IMR-90 (cell line): ENCODE measurements at regions not wholly inside any gene's neighbourhood (a gene's known extent, or its start where the extent isn't known, plus 50 kb on each side); places are given as distances from the start of the nearest gene placed in this dataset.

Experiments
- ATAC-seq: fragments of 200-7000 bp; cut with Tn5 transposase; 2 replicates; pipeline ENCODE4 v1.9.1; 2020; ENCODE audit warnings: low read depth, mild to moderate bottlenecking, moderate library complexity
- BruUV-seq: library from RNA; stranded (reverse); fragments of 400-500 nt; replicated peaks from 2 replicates; lab custom pipeline; 2021; lab: Mats Ljungman, UMichigan
- CTCF ChIA-PET: fragments of 300-600 bp; formaldehyde crosslinking; extraction: SDS; loops from one replicate; lab custom pipeline; 2021; ENCODE audit warnings: antibody characterized with exemption; lab: Yijun Ruan, JAX
- POLR2A ChIA-PET: fragments of 300-600 bp; sonication (Branson Sonifier 250); formaldehyde crosslinking; loops from one replicate; lab custom pipeline; 2022; ENCODE audit warnings: antibody characterized with exemption; ENCODE audit not compliant: unreplicated experiment; lab: Charles Lee
- DNase-seq: peaks from one replicate; pipeline ENCODE4 v3.0.0; 2013
- H2AFZ ChIP-seq: replicated peaks from 2 replicates; pipeline ENCODE3; 2013; ENCODE audit warnings: low read length, mild to moderate bottlenecking; ENCODE audit not compliant: poor library complexity
- H2AK5ac ChIP-seq: 2 replicates; pipeline ENCODE4 v1.6.1; 2013; ENCODE audit warnings: low read depth, low read length, inconsistent platforms
- H2AK9ac ChIP-seq: replicated peaks from 2 replicates; pipeline ENCODE3; 2013; ENCODE audit warnings: mild to moderate bottlenecking, low read depth, low read length, moderate library complexity; ENCODE audit not compliant: poor library complexity
- H2BK120ac ChIP-seq: 2 replicates; pipeline ENCODE4 v1.6.1; 2013; ENCODE audit warnings: low read depth, low read length, inconsistent platforms
- H2BK15ac ChIP-seq: 3 replicates; pipeline ENCODE4 v1.6.1; 2013; ENCODE audit warnings: low read depth, low read length, inconsistent platforms
- H2BK20ac ChIP-seq: 2 replicates; pipeline ENCODE4 v1.6.1; 2013; ENCODE audit warnings: low read depth, mild to moderate bottlenecking, inconsistent platforms, low read length, moderate library complexity
- H2BK5ac ChIP-seq: 2 replicates; pipeline ENCODE4 v1.6.1; 2013; ENCODE audit warnings: mild to moderate bottlenecking, low read depth, low read length, inconsistent platforms; ENCODE audit not compliant: poor library complexity, severe bottlenecking
- H3K14ac ChIP-seq: replicated peaks from 2 replicates; pipeline ENCODE4 v1.6.1; 2013; ENCODE audit warnings: low read depth, low read length, inconsistent platforms
- H3K18ac ChIP-seq: 2 replicates; pipeline ENCODE4 v1.6.1; 2013; ENCODE audit warnings: low read depth, low read length, control low read depth
- H3K23ac ChIP-seq: 2 replicates; pipeline ENCODE4 v1.6.1; 2013; ENCODE audit warnings: low read depth, low read length, inconsistent platforms
- H3K27ac ChIP-seq: 2 replicates; pipeline ENCODE4 v1.5.1; 2013; ENCODE audit warnings: mild to moderate bottlenecking, control low read depth, low read length; ENCODE audit not compliant: insufficient read depth
- H3K27me3 ChIP-seq: 2 replicates; pipeline ENCODE4 v1.6.1; 2013; ENCODE audit warnings: low read length; ENCODE audit not compliant: control insufficient read depth, insufficient read depth
- H3K36me3 ChIP-seq: 2 replicates; pipeline ENCODE4 v1.6.1; 2013; ENCODE audit warnings: low read length, mixed read lengths; ENCODE audit not compliant: control insufficient read depth, insufficient read depth
- H3K4ac ChIP-seq: 2 replicates; pipeline ENCODE4 v1.6.1; 2013; ENCODE audit warnings: low read depth, low read length, inconsistent platforms
- H3K4me1 ChIP-seq: 2 replicates; pipeline ENCODE4 v1.6.1; 2013; ENCODE audit warnings: low read length, mixed read lengths; ENCODE audit not compliant: control insufficient read depth, insufficient read depth
- H3K4me2 ChIP-seq: 2 replicates; pipeline ENCODE4 v1.6.1; 2013; ENCODE audit warnings: low read depth, mild to moderate bottlenecking, control low read depth, low read length, moderate library complexity
- H3K4me3 ChIP-seq: 2 replicates; pipeline ENCODE4 v1.5.1; 2013; ENCODE audit warnings: low read depth, mild to moderate bottlenecking, control low read depth, low read length, moderate library complexity; ENCODE audit not compliant: insufficient read depth
- H3K56ac ChIP-seq: 2 replicates; pipeline ENCODE4 v1.6.1; 2013; ENCODE audit warnings: low read length, inconsistent platforms; ENCODE audit not compliant: insufficient read depth; ENCODE audit errors: extremely low read depth
- H3K79me1 ChIP-seq, 2 experiments: 2 replicates each; pipeline ENCODE4 v1.6.1; 2013; ENCODE audit warnings: low read length in 2 of 2, inconsistent platforms in 1 of 2, low read depth in 1 of 2
- H3K9ac ChIP-seq: 2 replicates; pipeline ENCODE4 v1.6.1; 2013; ENCODE audit warnings: low read depth, low read length, control low read depth
- H3K9me1 ChIP-seq: 2 replicates; pipeline ENCODE4 v1.6.1; 2013; ENCODE audit warnings: low read length, inconsistent platforms; ENCODE audit not compliant: insufficient read depth
- H3K9me3 ChIP-seq: 2 replicates; pipeline ENCODE4 v1.6.1; 2013; ENCODE audit warnings: low read length; ENCODE audit not compliant: control insufficient read depth, insufficient read depth
- H4K20me1 ChIP-seq: 2 replicates; pipeline ENCODE4 v1.6.1; 2013; ENCODE audit warnings: low read length, inconsistent platforms; ENCODE audit not compliant: insufficient read depth
- H4K5ac ChIP-seq: 2 replicates; pipeline ENCODE4 v1.6.1; 2013; ENCODE audit warnings: mild to moderate bottlenecking, low read depth, low read length, control low read depth
- H4K8ac ChIP-seq, 2 experiments: 2 replicates each; pipeline ENCODE4 v1.6.1; 2013; ENCODE audit warnings: low read depth in 2 of 2, low read length in 2 of 2, control low read depth in 1 of 2, inconsistent platforms in 1 of 2
- H4K91ac ChIP-seq: 2 replicates; pipeline ENCODE4 v1.6.1; 2013; ENCODE audit warnings: low read depth, low read length, inconsistent platforms; ENCODE audit not compliant: insufficient read depth
- BHLHE40 ChIP-seq: fragments of 150-350 bp; IDR thresholded peaks from 2 replicates; pipeline ENCODE4 v1.6.1; 2016; ENCODE audit warnings: mild to moderate bottlenecking, low read depth, low read length
- CEBPB ChIP-seq: IDR thresholded peaks from 2 replicates; pipeline ENCODE4 v1.6.1; 2012; ENCODE audit warnings: low read depth, low read length, improper control_type of control experiment
- CHD1 ChIP-seq: IDR thresholded peaks from 2 replicates; pipeline ENCODE4 v1.6.1; 2012; ENCODE audit warnings: low read depth, low read length, improper control_type of control experiment
- CTCF ChIP-seq: conservative IDR thresholded peaks from 2 replicates; pipeline ENCODE4 v1.5.1; 2012; ENCODE audit warnings: mild to moderate bottlenecking, low read depth, low read length, improper control_type of control experiment
- FOS ChIP-seq: fragments of 150-350 bp; IDR thresholded peaks from 2 replicates; pipeline ENCODE4 v1.6.1; 2016; ENCODE audit warnings: low read depth, low read length
- MAFK ChIP-seq: IDR thresholded peaks from 2 replicates; pipeline ENCODE4 v1.6.1; 2012; ENCODE audit warnings: low read depth, low read length, improper control_type of control experiment
- MAZ ChIP-seq: IDR thresholded peaks from 2 replicates; pipeline ENCODE4 v1.6.1; 2012; ENCODE audit warnings: low read depth, mild to moderate bottlenecking, low read length, improper control_type of control experiment, moderate library complexity, borderline replicate concordance
- MXI1 ChIP-seq: IDR thresholded peaks from 2 replicates; pipeline ENCODE4 v1.6.1; 2012; ENCODE audit warnings: low read depth, mild to moderate bottlenecking, low read length, moderate library complexity, borderline replicate concordance
- NFE2L2 ChIP-seq: fragments of 150-350 bp; IDR thresholded peaks from 2 replicates; pipeline ENCODE4 v1.6.1; 2016; ENCODE audit warnings: low read depth, mild to moderate bottlenecking, low read length
- POLR2A ChIP-seq: IDR thresholded peaks from 2 replicates; pipeline ENCODE4 v1.6.1; 2012; ENCODE audit warnings: mild to moderate bottlenecking, low read depth, low read length
- RAD21 ChIP-seq: IDR thresholded peaks from 2 replicates; pipeline ENCODE4 v1.6.1; 2012; ENCODE audit warnings: low read length, improper control_type of control experiment
- RCOR1 ChIP-seq: IDR thresholded peaks from 2 replicates; pipeline ENCODE4 v1.6.1; 2012; ENCODE audit warnings: mild to moderate bottlenecking, low read length, improper control_type of control experiment; ENCODE audit not compliant: insufficient replicate concordance
- RFX5 ChIP-seq: IDR thresholded peaks from 2 replicates; pipeline ENCODE4 v1.8.0; 2012; ENCODE audit warnings: low read depth, mild to moderate bottlenecking, low read length, moderate library complexity
- SMC3 ChIP-seq: fragments of 150-350 bp; IDR thresholded peaks from 2 replicates; pipeline ENCODE4 v1.6.1; 2016; ENCODE audit warnings: low read depth, mild to moderate bottlenecking, antibody characterized with exemption, low read length, moderate library complexity
- USF2 ChIP-seq: fragments of 150-350 bp; IDR thresholded peaks from 2 replicates; pipeline ENCODE4 v1.6.1; 2017; ENCODE audit warnings: mild to moderate bottlenecking, antibody characterized with exemption, low read length, low read depth
- WGBS, 2 experiments: methylation state at CpG; one replicate each; pipeline versions ENCODE4 v1.1.5 to v1.1.7; 2013; ENCODE audit warnings: missing lambda C conversion rate in 2 of 2; ENCODE audit not compliant: insufficient read length in 1 of 2; ENCODE audit errors: extremely low coverage in 2 of 2; 5-methylcytosine and 5-hydroxymethylcytosine counted together
- dilution Hi-C: fragments of 300-500 bp; cut with HindIII; formaldehyde crosslinking; loops from one replicate; pipeline ENCODE4 v1.14.3; 2018; ENCODE audit warnings: low sequenced_read_pairs; ENCODE audit not compliant: unreplicated experiment
- in situ Hi-C: fragments of 300-500 bp; cut with MboI; formaldehyde crosslinking; loops from 3 replicates; pipeline ENCODE4 v1.14.3; 2019; ENCODE audit warnings: low sequenced_read_pairs, inconsistent platforms, mixed read lengths
- intact Hi-C: fragments of 100-400 bp; cut with micrococcal nuclease; formaldehyde crosslinking; loops from 2 replicates; pipeline ENCODE4 v1.10.0; 2022

GRCh38 chr13:39970177-39970846 is 314.9 kb downstream of the COG6 start:
- H3K18ac ChIP-seq: no peak overlapping the region
- ATAC-seq: no peak
- TF ChIP-seq RCOR1: no peak
- no peak for TF ChIP-seq CHD1
- TF ChIP-seq NFE2L2: no peak
- TF ChIP-seq MXI1: no peak
- TF ChIP-seq MAZ: no peak
- no peak for TF ChIP-seq POLR2A
- TF ChIP-seq USF2: no peak
- no peak for TF ChIP-seq RFX5
- TF ChIP-seq BHLHE40: no peak
- TF ChIP-seq RAD21: no peak
- TF ChIP-seq CEBPB: no peak
- no peak for TF ChIP-seq CTCF
- no peak for TF ChIP-seq MAFK
- no peak for TF ChIP-seq SMC3
- no peak for TF ChIP-seq FOS
- no peak overlapping the region for H2AK9ac ChIP-seq
- intact Hi-C loops: no loop called here
- H3K4me3 ChIP-seq: no peak overlapping the region
- WGBS, 2 experiments: no CpG with 5 or more reads among the region's 6 CpGs
- H3K56ac ChIP-seq: no peak overlapping the region
- no peaks in the 10 kb centered on the region for H3K9me1 ChIP-seq
- H2BK5ac ChIP-seq: no peak overlapping the region
- H2AFZ ChIP-seq: no peak overlapping the region
- ChIA-PET CTCF (no interaction called here), POLR2A (no interaction called here)
- no peaks in the 10 kb centered on the region for H4K20me1 ChIP-seq
- no peak overlapping the region for H3K4me2 ChIP-seq
- H3K36me3 ChIP-seq: no peaks in the 10 kb centered on the region
- H3K27ac ChIP-seq: no peak overlapping the region
- in situ Hi-C loops: no loop called here
- H2BK20ac ChIP-seq: no peak overlapping the region
- no peak overlapping the region for H2BK120ac ChIP-seq
- DNase-seq: no peak
- dilution Hi-C loops: no loop called here
- no peak overlapping the region for H3K4ac ChIP-seq
- H3K27me3 ChIP-seq: no peaks in the 10 kb centered on the region
- H3K23ac ChIP-seq: no peak overlapping the region
- H4K8ac ChIP-seq: no peak overlapping the region
- H4K91ac ChIP-seq: no peak overlapping the region
- no TSS peak for BruUV-seq
- no peaks in the 10 kb centered on the region for H3K4me1 ChIP-seq
- no peak overlapping the region for H2AK5ac ChIP-seq
- H3K9ac ChIP-seq: no peak overlapping the region
- H3K79me1 ChIP-seq: no peaks in the 10 kb centered on the region
- H3K14ac ChIP-seq: no peak overlapping the region
- no peaks in the 10 kb centered on the region for H3K9me3 ChIP-seq
- H2BK15ac ChIP-seq: no peak overlapping the region
- no peak overlapping the region for H4K5ac ChIP-seq
